Embryonic facial prominence (tissue), 1 donor: ENCODE measurements at regions not wholly inside any gene's neighbourhood (a gene's known extent, or its start where the extent isn't known, plus 50 kb on each side); places are given as distances from the start of the nearest gene placed in this dataset.
"Not testable (repeated sequence)": the region's sequence is repeated elsewhere in the genome, so short reads cannot be mapped to it uniquely, and the experiment has no call there.

Source experiments
- DNase-seq: peaks from one replicate; pipeline ENCODE4 v3.0.0-alpha.2; 2016; ENCODE audit errors: extremely low spot score

DNA sequence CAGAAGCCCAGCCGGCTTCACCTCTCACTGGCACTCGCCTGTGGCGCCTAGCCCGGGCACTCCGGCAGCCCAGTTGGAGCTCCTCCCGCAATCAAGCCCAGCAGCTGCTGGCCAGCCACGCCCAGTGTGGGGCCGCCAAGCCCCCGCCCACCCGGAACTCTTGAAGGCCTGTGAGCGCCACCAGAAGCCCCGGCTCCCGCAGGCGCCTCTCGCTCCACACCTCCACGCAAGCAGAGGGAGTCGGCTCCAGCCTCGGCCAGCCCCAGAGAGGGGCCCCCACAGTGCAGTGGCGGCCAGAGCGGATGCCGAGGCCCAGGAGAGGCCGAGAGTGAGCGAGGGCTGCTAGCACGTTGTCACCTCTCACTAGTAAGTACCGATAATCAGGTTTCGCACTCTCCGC is 240.7 kb downstream of the TFEC start:
- DNase-seq = no peak

DNA sequence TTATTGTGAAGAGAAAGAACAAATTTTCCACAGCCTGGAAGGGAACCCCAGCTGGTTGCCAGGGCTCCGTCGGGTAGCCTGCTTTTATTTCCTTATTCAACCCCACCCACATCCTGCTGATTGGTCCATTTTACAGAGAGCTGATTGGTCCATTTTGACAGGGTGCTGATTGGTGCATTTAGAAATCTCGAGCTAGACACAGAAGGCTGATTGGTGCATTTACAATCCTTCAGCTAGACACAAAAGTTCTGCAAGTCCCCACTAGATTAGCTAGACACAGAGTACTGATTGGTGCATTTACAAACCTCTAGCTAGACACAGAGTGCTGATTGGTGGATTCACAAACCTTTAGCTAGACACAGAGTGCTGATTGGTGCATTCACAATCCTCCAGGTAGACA is 241.1 kb downstream of the TFEC start:
- DNase-seq = not testable (repeated sequence)

DNA sequence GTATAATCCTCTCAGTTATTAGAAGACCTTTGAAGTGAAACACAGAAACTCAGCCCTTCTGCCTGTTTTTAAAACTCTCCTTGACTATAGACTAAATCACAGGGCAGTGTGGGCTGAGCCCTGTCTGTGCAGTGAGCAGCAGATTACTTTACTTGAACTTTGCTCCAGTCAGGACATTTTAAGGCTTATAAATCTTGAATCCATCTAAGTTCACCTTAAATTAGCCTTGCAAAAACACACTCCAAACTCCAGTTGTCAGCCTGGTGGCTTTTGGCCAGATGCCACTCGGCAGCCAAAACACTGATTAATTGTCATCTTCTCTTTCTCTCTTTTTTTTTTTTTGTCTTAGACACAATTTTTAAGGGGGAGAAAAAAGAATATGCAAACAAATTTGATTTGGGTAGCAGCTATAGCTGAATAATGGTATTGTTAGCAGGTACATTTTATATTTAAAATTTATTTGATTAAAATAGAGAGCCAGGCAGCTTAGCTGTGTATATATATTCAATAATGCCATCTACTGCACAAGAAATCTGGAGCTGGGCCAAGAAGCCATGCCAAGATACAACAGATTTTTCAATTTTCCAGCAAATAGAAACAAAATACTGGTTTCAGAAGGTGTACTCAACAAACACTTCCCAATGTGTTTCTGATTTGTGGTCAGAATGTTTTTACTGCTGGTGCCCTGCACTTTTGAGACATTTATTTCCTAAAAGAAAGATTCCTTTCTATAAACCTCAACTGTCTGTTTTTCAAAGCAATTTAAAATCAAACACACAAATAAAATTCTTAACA is 247.7 kb downstream of the TFEC start:
- DNase-seq = peak; percentile 80

GRCh38 chr7:115779561-115779960 is 251.0 kb downstream of the TFEC start:
- DNase-seq = no peak

DNA sequence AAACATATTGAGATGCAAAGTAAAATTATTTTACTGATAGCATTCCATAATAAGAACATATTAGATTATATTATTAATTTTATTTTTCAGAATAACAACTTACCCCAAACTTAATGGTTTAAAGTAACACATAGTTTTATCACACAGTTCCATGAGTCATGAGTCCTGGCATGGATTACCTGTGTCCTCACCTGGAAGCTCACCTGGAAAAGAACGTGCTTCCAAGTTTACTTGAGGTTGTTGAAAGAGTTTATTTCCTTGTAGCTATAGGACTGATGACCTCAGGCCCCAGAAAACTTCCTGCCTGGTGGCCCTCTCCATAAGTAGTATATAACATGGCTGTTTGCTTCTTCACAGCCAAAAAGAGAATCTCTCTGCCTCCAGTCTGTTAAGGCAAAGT is 254.6 kb downstream of the TFEC start:
- DNase-seq = no peak

DNA sequence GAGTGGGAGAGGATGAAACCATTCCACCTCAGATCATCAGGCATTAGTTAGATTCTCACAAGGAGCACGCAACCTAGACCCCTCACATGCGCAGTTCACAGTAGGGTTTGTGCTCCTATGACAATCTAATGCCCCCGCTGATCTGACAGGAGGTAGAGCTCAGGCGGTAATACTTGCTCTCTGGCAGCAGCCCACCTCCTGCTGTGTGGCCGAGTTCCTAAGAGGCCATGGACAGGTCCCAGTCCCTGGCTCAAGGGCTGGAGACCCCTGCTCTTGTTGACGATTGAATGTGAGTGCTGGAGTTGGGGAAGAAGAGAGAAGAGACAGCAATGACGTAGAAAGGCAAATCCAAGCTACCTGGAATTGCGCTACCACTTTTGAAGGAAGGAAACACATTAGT is 267.2 kb downstream of the TFEC start:
- no peak for DNase-seq

DNA sequence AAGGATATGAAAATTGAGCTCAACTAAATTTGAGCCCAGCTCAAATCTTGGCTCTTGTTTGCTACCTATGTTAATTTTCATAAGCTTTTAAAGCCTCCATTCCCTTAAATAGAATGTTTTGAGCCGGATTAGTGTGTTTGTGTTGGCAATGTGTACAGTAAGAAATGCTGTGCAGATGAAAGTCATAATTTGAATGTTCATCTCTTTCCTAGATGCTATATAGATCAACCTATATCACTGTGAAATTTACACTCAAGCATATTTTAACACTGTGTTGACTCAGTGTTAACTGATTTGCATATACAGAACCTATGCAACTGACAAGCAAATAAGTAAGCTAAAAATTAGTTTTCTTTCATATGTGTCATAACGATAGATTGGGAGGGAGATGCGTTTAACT is 272.5 kb downstream of the TFEC start:
- DNase-seq = no peak

DNA sequence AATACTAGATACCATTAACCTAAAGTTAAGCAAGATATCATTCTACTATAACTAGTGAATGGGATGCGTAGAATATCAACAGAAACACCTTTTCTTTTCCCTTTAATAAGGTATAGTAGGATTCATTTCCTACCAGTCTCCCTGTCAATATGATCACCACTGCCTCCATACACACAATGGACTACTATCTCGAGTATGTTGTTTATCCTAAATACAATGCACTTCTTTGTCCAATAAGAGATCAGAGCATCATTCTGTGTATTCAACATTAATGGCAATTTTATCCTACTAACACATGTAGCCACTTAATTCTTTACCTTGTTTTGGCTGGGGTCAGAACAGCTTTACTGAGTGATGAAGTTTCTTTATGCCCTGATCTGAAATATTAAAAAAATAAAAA is 276.3 kb downstream of the TFEC start:
- DNase-seq = no peak

DNA sequence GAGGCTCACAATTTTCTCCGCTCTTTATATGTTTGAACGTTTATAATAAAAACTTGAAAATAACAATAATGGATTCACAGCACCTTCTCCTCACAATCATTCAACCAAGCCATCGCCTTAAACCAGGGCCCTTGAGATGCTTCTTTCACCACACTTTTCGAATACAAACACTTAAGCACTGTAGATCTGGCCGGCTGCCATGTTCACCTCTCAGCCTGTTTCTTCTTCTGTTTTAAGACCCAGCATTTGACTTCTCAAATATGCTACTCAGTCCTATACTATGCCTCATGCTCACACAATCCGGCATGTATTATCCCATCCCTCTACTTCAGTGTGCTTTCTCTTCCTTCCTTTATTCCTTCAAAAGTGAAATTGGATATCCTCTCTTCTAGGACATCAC is 280.6 kb downstream of the TFEC start:
- no peak for DNase-seq

- DNase-seq = no peak
Measured at GRCh38 chr7:115748123-115748738, 282.3 kb downstream of the TFEC start.

GRCh38 chr7:115747174-115747573 is 283.4 kb downstream of the TFEC start:
- DNase-seq = no peak

- DNase-seq = no peak
Measured at GRCh38 chr7:115740043-115740442, 290.5 kb downstream of the TFEC start.

DNA sequence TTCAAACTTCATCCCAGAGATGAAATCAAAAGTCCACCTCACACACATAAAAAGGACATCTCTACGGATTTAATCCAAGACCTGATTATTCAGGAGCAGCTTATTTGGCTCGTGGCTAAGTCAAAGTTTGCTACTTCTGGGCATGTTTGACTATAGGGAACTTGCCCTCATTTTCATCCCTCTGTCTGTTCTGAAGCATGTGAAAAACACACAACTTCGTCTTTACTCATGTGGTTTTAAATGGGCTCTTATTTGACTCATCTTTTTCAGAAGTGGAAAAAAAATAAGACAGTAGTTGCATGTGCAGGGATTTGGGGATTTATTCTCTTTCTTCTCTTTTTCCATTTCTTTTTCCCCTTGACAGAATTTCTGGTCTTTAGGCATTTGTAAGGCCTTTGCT is 295.9 kb downstream of the TFEC start:
- no peak for DNase-seq

DNA sequence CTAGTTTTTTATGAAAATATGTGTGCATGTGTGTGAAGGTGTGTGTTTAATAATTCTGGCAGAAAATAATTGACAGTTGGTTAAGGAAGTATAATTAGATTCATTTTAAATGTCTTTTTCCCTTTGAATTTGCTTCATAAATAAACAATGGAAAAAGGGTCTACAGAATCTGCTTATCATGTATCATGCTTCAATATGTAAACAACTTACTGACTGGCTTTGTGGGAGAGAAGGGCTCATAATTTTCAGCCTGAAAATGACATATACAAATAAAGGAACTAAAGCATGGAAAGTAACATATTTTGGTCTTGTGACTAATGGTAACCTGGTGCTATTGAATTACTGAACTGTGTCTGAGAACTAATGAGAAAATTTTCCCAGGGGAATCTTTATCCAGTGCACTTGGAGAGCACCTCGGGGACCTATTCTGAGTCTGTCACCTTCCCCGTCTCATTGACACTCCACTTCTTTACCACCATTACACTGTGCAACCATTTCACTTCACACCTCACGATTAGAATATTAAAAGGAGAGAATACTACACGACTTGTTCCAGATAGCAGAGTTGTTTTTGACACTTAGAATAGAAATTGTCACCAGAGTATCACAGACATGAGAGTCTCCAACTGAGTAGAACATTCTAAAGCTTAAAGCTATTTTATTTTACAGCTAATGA is 298.6 kb downstream of the TFEC start:
- no peak for DNase-seq

GRCh38 chr7:115728518-115728917 is 302.0 kb downstream of the TFEC start:
- DNase-seq = no peak

GRCh38 chr7:115724400-115725056 is 306.0 kb downstream of the TFEC start:
- DNase-seq = no peak

- no peak for DNase-seq
Measured at GRCh38 chr7:115722302-115722977, 308.1 kb downstream of the TFEC start.

- DNase-seq = no peak
Measured at GRCh38 chr7:115721293-115722217, 309.0 kb downstream of the TFEC start.

- no peak for DNase-seq
Measured at GRCh38 chr7:115719963-115720362, 310.6 kb downstream of the TFEC start.

GRCh38 chr7:115709664-115710063 is 320.9 kb downstream of the TFEC start:
- DNase-seq = no peak

DNA sequence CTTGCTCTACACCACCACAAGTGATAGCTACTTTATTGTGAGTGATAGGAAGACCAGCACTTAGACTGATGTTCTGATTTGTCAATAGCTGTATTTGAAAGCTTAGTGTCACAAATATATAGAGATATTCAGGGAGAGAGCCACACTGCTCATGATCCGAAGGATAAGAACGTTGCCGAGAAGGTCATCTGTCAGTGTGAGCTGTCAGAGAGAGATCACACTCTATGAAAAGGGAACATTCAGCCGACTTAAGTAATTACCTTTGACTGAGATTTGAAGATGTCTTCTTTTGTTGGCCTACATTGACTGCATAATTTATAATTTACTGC is 322.6 kb downstream of the TFEC start:
- DNase-seq = no peak
